HUES48 (cell line): ENCODE measurements at regions not wholly inside any gene's neighbourhood (a gene's known extent, or its start where the extent isn't known, plus 50 kb on each side); places are given as distances from the start of the nearest gene placed in this dataset.

ENCODE experiments used
- H3K27ac ChIP-seq: one replicate; pipeline ENCODE4 v1.7.0; 2013; ENCODE audit warnings: low read depth, low read length, inconsistent platforms
- H3K27me3 ChIP-seq: 2 replicates; pipeline ENCODE4 v1.6.1; 2013; ENCODE audit warnings: mild to moderate bottlenecking, low read length; ENCODE audit not compliant: control insufficient read depth, insufficient read depth
- H3K36me3 ChIP-seq: 2 replicates; pipeline ENCODE4 v1.6.1; 2013; ENCODE audit warnings: low read length; ENCODE audit not compliant: control insufficient read depth, insufficient read depth
- H3K4me1 ChIP-seq: 2 replicates; pipeline ENCODE4 v1.6.1; 2013; ENCODE audit warnings: mild to moderate bottlenecking, low read length; ENCODE audit not compliant: control insufficient read depth, insufficient read depth
- H3K4me3 ChIP-seq: 2 replicates; pipeline ENCODE4 v1.5.1; 2013; ENCODE audit warnings: mild to moderate bottlenecking, low read depth, low read length
- H3K9ac ChIP-seq: 2 replicates; pipeline ENCODE4 v1.6.1; 2013; ENCODE audit warnings: mild to moderate bottlenecking, low read depth, low read length, moderate library complexity
- H3K9me3 ChIP-seq: 2 replicates; pipeline ENCODE4 v1.6.1; 2013; ENCODE audit warnings: low read length; ENCODE audit not compliant: control insufficient read depth, insufficient read depth

DNA sequence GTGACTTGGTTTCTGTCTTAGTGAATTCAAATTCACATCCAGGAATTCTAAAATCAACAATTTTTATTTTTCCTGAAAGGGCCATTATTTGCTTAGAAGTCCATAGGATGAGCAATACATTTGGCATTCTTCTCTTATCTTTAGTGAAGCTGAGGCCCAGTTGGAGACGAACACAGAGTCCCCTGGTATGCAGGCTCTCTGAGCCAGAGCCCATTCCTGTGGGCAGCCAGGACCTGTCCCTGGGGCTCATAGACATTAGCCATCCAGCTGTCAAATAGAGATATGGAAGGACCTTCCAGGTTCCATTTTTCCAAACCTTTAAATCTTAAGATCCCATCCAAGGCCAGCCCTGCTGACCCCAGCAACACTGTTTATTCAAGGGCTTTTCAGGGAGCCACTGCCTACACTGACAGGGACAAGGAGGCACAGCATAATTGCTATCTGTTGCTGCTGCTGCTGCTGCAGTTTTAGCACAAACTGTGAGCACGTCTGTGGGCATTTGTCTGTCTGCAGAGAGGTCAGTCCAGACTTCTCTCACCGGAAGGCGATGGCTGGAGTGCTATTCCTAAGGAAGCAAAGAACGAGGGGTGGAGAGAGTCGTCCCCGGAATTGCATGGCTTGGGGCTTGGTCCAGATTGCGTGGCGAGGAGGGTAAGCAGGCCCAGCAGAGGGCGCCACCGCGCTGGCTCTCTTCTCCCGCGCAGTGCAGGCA is 639.0 kb downstream of the CCDC171 start:
- H3K9ac ChIP-seq = no peak overlapping the region
- no peak overlapping the region for H3K4me3 ChIP-seq
- H3K4me1 ChIP-seq = peaks cover 18% of the 10 kb centered on the region
- H3K36me3 ChIP-seq = no peaks in the 10 kb centered on the region
- H3K27me3 ChIP-seq = no peaks in the 10 kb centered on the region
- no peak overlapping the region for H3K27ac ChIP-seq
- H3K9me3 ChIP-seq = 0 out of 2 replicates have a peak, but pooled peaks cover 2% of the 10 kb centered on the region

DNA sequence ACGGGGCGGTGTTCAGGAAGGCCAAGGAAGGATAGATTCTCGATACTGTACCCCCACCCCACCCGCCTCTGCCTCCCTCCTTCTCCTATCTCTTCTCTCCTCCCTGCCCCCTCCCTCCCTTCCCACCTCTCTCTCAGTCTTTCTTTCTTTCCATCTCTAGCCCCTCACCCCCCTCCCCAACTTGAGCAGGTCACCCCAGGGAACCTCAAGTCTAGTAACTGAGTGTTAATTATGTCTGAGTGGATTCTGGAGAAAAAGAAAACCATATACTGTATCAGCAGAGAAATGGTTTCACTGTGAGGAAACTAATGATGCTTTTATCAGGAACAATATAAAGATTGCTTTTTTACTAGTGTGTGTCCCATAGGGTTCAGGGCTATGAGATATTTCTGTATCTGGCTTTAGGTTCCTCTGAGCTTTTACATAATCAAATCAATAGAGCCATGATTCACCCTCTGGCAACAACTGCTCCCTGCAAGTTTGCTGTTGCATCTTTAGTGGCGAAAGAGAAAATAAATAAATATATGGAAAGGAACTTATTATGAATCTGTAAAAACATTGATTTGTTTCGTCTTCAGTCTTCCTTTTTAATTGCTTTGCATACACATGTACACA is 639.7 kb downstream of the CCDC171 start:
- no peak overlapping the region for H3K27ac ChIP-seq
- 0 out of 2 replicates have a peak, but pooled peaks cover 2% of the 10 kb centered on the region for H3K9me3 ChIP-seq
- no peaks in the 10 kb centered on the region for H3K36me3 ChIP-seq
- peaks cover 18% of the 10 kb centered on the region for H3K4me1 ChIP-seq
- H3K27me3 ChIP-seq = no peaks in the 10 kb centered on the region
- H3K9ac ChIP-seq = no peak overlapping the region
- H3K4me3 ChIP-seq = no peak overlapping the region

DNA sequence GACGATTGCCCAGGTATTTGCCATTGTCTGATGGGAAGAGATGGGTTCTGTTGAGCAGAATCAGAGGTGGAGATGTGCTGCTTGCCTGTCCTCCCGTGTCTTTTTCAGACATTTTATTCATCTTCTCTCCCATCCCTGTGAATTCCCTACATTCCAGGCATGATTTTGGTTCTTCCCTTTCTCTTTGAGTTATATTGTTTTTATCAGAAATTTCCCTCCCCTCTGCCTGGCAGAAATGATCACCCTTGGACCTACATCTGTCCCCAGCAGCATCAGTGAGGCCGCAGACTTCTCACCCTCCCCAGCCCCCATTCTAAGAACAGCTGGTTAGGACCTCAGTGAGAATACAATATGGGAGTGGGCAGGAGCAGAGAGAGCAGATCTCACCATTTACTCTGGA is 640.2 kb downstream of the CCDC171 start:
- Histone ChIP-seq H3K9me3 (0 out of 2 replicates have a peak, but pooled peaks cover 2% of the 10 kb centered on the region), H3K27ac (no peak overlapping the region), H3K27me3 (no peaks in the 10 kb centered on the region), H3K4me3 (no peak overlapping the region), H3K9ac (no peak overlapping the region), H3K4me1 (peaks cover 18% of the 10 kb centered on the region), H3K36me3 (no peaks in the 10 kb centered on the region)

DNA sequence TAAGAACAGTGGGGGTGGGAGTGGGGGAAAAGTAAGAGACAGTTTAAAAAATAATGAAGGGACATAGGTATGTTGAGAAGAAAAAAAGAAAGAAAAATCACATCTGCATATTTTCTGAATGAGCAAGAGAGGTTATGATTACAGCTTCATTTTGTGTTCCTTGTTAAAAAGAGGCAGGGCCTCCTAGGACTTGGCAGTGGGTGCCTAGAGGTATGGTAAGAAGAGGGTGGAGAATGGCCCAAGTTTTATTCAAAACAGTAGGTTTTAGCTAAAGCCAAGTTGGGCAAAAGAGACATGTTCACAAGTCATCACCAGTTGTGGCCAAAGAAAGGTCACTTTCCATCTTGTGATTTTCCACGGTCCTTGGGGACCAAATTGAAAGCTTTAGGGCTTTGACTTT is 643.4 kb downstream of the CCDC171 start:
- H3K4me1 ChIP-seq = peaks cover 18% of the 10 kb centered on the region
- H3K4me3 ChIP-seq = no peak overlapping the region
- no peak overlapping the region for H3K27ac ChIP-seq
- no peaks in the 10 kb centered on the region for H3K9me3 ChIP-seq
- no peaks in the 10 kb centered on the region for H3K36me3 ChIP-seq
- no peaks in the 10 kb centered on the region for H3K27me3 ChIP-seq
- H3K9ac ChIP-seq = no peak overlapping the region

DNA sequence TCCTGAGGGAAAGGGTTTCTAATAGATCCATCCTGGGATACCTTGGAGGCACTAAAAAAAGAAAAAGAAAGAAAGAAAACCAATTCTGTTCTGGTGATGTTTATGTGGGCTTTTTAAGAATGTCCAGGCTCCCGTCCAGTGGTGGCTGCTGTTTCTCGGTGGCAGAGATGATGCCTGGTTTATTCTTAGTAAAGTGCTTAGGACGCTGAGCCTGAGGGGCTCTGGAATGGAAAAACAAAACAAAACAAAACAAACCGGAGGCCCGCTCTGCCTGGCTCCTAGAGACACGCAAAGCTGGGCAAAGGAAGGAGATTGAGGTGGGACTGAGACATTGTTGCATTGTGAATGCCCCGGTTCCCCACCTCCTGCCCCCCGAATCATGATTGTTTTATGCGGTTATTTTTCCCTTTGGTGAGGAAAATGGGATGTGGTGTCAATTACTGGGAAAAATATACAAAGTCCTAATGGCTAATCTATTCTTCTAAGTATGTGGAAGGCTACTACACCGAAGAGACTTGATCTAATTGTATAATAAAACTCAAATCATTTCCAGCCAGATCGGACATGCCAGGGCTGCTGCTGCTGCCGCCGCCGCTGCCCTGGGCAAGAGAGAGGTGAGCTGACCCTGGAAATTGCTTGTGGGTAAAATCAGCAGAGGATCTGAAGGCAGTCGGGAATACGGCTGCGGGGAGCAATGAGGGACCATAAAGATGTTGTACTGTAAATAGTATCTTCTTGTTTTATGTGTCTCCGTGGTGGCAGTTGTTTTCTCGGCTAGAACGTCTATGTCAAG is 644.9 kb downstream of the CCDC171 start:
- Histone ChIP-seq H3K4me3 (no peak overlapping the region), H3K36me3 (no peaks in the 10 kb centered on the region), H3K27ac (no peak overlapping the region), H3K4me1 (peaks cover 7% of the 10 kb centered on the region; the same call in 1 of the 2 replicates), H3K9ac (no peak overlapping the region), H3K27me3 (no peaks in the 10 kb centered on the region), H3K9me3 (no peaks in the 10 kb centered on the region)

DNA sequence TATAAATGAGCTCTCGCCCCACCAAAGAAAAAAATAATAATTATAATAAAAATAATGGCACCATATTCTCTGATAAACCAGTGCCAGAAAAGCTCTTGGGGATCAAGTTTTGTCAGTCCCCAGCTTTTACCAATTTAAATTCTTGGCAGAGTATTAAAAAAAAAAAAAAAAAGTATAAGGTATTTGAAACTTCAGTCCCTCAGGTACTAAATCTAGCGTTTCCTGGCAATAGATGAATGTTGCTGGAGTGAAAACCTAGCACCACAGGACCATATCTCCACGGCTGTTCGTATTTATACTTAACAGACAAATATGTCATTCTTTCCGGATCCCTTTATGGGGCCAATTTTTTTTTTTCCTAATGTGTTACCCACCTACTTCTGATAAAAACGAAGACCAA is 646.2 kb downstream of the CCDC171 start:
- no peaks in the 10 kb centered on the region for H3K27me3 ChIP-seq
- no peak overlapping the region for H3K9ac ChIP-seq
- H3K4me1 ChIP-seq = no peaks in the 10 kb centered on the region
- no peak overlapping the region for H3K27ac ChIP-seq
- H3K4me3 ChIP-seq = no peak overlapping the region
- H3K36me3 ChIP-seq = no peaks in the 10 kb centered on the region
- H3K9me3 ChIP-seq = no peaks in the 10 kb centered on the region

DNA sequence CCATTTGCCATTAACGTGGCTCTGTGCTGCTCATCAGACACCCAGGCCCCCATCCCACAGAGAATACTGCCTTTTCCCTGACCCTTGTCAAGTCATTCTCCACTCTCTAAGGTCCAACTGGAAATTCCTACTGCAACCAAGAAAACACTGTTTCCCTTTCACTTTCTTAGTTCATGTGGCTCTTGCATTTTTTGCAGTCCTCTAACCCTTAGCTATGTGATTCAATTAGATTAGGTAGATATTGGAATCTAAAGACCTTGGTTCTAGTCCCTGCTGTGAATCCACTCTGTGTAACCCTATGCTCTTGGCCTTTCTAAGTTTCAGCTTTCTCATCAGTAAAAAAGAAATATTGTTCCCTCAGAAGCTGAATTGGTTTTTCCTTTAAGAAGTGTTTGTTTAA is 649.4 kb downstream of the CCDC171 start:
- Histone ChIP-seq H3K9ac (no peak overlapping the region), H3K36me3 (no peaks in the 10 kb centered on the region), H3K27ac (no peak overlapping the region), H3K4me1 (no peaks in the 10 kb centered on the region), H3K27me3 (no peaks in the 10 kb centered on the region), H3K9me3 (no peaks in the 10 kb centered on the region), H3K4me3 (no peak overlapping the region)

DNA sequence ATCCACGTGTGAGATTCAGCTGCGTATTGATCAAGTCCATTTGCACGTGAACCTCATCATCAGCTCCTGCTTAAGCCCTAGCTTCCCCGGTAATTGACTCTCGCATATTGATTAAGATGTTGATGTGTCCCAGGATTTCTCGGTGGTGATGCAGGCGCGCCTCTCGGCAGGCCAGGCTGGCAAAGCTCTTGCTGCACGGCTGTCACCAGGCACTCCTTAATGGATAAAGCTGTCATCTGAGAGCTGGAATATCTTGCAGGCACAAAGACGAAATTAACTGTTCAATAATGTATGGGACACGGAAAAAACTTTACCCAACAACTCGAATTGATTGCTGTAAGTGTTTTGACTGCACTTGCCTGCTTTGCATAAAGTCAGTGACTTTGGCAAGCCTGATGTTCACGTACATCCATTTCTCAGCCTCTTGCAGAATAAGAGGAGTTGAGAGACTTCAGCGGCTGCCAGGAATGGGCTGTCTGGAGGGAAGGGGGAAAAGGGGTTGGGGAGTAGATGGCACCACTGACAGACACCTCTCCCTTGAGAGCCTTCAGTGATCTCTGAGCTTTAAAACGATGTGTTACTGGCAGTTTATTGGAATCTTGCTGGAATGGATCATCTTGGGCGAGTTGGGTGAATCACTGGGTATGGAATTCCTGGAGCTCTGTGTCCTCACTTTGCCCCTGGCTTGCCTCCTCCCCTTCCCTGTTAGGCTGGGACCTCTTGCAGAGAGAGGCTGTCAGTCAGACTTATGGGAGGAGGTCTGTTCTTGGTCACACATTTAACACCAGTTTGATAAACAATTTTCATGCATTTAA is 650.3 kb downstream of the CCDC171 start:
- no peaks in the 10 kb centered on the region for H3K27me3 ChIP-seq
- H3K4me3 ChIP-seq = no peak overlapping the region
- no peaks in the 10 kb centered on the region for H3K36me3 ChIP-seq
- H3K9me3 ChIP-seq = no peaks in the 10 kb centered on the region
- H3K4me1 ChIP-seq = no peaks in the 10 kb centered on the region
- H3K9ac ChIP-seq = no peak overlapping the region
- H3K27ac ChIP-seq = no peak overlapping the region

DNA sequence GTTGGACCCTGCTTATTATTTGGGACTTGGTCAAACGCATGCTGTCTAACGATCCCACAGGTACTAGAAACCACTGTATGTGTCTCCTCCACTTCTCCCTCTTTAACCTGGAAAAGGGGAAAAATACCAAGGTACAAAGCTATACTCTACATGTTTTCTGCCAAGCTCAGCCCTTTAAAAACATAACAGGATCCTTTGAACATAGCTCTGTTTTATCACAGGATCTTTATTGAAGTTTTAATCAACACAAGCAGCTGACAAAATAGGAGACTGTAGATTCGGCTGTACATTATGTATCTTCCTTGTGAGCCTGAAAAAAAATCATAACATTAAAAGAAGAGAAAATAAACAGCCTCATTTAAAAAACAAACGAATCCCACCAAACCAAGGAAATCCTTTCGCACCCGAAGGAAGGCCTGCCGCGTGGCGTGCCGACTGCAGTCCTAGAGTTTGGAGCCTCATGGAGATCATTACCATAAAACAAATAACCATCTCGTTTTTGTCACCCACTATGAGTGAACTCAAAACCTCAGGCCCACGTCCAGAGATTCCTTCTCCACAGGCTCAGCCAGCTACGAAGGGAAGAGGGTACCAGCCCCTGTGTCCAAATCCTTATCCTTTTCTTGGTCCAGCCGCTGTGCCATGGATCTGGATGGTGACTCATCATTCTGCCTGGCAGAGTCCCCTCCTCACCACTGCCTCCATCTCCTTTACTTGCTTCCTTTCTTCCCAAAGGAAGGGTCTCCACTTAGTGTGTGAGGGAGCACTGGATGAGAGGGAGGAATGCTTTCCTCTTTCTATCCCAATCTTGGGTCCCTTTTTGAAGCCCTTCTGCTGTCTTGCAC is 651.1 kb downstream of the CCDC171 start:
- H3K36me3 ChIP-seq = no peaks in the 10 kb centered on the region
- no peaks in the 10 kb centered on the region for H3K27me3 ChIP-seq
- no peaks in the 10 kb centered on the region for H3K9me3 ChIP-seq
- H3K9ac ChIP-seq = no peak overlapping the region
- H3K4me3 ChIP-seq = no peak overlapping the region
- H3K4me1 ChIP-seq = no peaks in the 10 kb centered on the region
- no peak overlapping the region for H3K27ac ChIP-seq

DNA sequence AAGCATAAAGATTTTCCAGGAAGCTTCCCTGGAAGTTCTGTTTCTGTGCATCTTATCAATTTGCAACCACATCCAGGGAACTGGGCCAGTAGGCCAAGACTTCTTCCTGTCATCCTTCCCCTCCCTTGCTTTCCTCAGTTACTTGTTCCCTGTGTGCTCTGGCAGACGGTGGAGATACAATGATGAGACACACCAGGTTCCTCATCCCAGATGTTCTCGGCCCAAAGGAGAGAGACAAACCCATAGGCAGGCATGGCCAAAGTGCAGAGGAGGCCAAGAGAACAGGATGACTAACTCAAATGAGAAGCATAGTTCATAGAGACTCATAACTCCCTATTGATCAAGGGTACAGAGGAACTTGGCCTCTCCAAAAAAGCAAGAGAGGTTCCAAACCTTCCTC is 652.6 kb downstream of the CCDC171 start:
- no peak overlapping the region for H3K27ac ChIP-seq
- H3K4me1 ChIP-seq = no peaks in the 10 kb centered on the region
- no peaks in the 10 kb centered on the region for H3K36me3 ChIP-seq
- H3K4me3 ChIP-seq = no peak overlapping the region
- H3K9ac ChIP-seq = no peak overlapping the region
- no peaks in the 10 kb centered on the region for H3K9me3 ChIP-seq
- H3K27me3 ChIP-seq = no peaks in the 10 kb centered on the region
